ENCODE measurements at regions not wholly inside any gene's neighbourhood (a gene's known extent, or its start where the extent isn't known, plus 50 kb on each side); places are given as distances from the start of the nearest gene placed in this dataset.

DNA sequence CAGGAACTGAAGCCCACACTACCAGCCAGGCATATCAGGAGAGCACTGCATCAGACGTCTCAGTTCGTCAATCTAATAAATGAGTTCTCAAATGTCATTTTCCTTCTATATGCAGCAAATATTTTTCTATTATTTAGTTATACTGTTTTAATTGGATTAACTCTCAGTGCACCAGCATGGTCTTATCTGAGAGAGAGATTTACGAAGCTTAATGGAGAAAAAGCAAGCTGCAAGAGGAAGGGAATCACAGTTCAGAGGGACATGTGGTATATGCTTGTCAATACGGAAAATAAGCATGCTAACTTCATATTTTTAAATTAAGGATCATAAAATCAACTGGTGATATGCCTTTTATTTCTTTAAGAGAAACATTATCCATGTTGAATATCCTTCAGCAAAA, 213.1 kb upstream of the NECTIN3 start:
- Histone ChIP-seq H4K8ac (ENCODE audit: low read length) (no peak overlapping the region), H3K9ac (ENCODE audit: low read length) (no peak overlapping the region), H4K91ac (ENCODE audit: low read length) (no peak overlapping the region), H3K18ac (ENCODE audit: low read depth in 1 of 2, low read length in 2 of 2) (no peak overlapping the region), H3K4me2 (ENCODE audit: low read length, poor library complexity, severe bottlenecking) (no peak overlapping the region), H2AK5ac (ENCODE audit: low read length, severe bottlenecking) (no peak overlapping the region), H3K14ac (ENCODE audit: low read length in 2 of 2) (no peak overlapping the region), H2AFZ (ENCODE audit: low read depth, low read length) (no peak overlapping the region), H3K27ac (ENCODE audit: low read length, poor library complexity, severe bottlenecking) (no peak overlapping the region), H3K4ac (ENCODE audit: low read depth in 1 of 2, low read length in 2 of 2) (no peak overlapping the region), H2BK12ac (ENCODE audit: low read length in 2 of 2) (no peak overlapping the region), H3K23ac (ENCODE audit: low read length in 2 of 2) (no peak overlapping the region), H3K9me3 (ENCODE audit: control insufficient read depth, low read length) (no peaks in the 10 kb centered on the region), H3K36me3 (ENCODE audit: control insufficient read depth in 1 of 2, insufficient read depth in 2 of 2, low read depth in 1 of 2, low read length in 2 of 2) (no peaks in the 10 kb centered on the region), H3K4me1 (ENCODE audit: control insufficient read depth, insufficient read depth, low read depth, low read length) (no peaks in the 10 kb centered on the region), H3K79me1 (replicated peaks; ENCODE audit: low read length, poor library complexity, severe bottlenecking) (no peaks in the 10 kb centered on the region), H3K27me3 (ENCODE audit: control insufficient read depth in 1 of 2, insufficient read depth in 1 of 2, low read length in 2 of 2) (no peaks in the 10 kb centered on the region), H2BK15ac (ENCODE audit: low read depth, poor library complexity, severe bottlenecking) (no peak overlapping the region), H2BK120ac (ENCODE audit: low read depth, low read length) (no peak overlapping the region), H3K4me3 (ENCODE audit: insufficient read depth in 1 of 2, low read depth in 1 of 2, low read length in 2 of 2) (no peak overlapping the region), H2BK5ac (ENCODE audit: low read depth, low read length, poor library complexity, severe bottlenecking) (no peak overlapping the region)
- WGBS = 100% methylated on average over 1 of the region's 4 CpGs
- DNase-seq = no peak

- no peak overlapping the region for H2BK5ac ChIP-seq (ENCODE audit: low read depth, low read length, poor library complexity, severe bottlenecking)
- peak overlapping the region; percentile 33 for H4K8ac ChIP-seq (ENCODE audit: low read length)
- H2AK5ac ChIP-seq (ENCODE audit: low read length, severe bottlenecking) = no peak overlapping the region
- H3K4me3 ChIP-seq (ENCODE audit: insufficient read depth in 1 of 2, low read depth in 1 of 2, low read length in 2 of 2) = no peak overlapping the region
- H3K27me3 ChIP-seq (ENCODE audit: control insufficient read depth in 1 of 2, insufficient read depth in 1 of 2, low read length in 2 of 2) = no peaks in the 10 kb centered on the region
- H3K4me1 ChIP-seq (ENCODE audit: control insufficient read depth, insufficient read depth, low read depth, low read length) = no peaks in the 10 kb centered on the region
- H2BK15ac ChIP-seq (ENCODE audit: low read depth, poor library complexity, severe bottlenecking) = no peak overlapping the region
- H4K91ac ChIP-seq (ENCODE audit: low read length) = no peak overlapping the region
- no peak overlapping the region for H2BK12ac ChIP-seq (ENCODE audit: low read length in 2 of 2)
- H3K4me2 ChIP-seq (ENCODE audit: low read length, poor library complexity, severe bottlenecking) = no peak overlapping the region
- DNase-seq = no peak
- H3K23ac ChIP-seq (ENCODE audit: low read length in 2 of 2) = no peak overlapping the region
- no peak overlapping the region for H3K27ac ChIP-seq (ENCODE audit: low read length, poor library complexity, severe bottlenecking)
- H3K36me3 ChIP-seq (ENCODE audit: control insufficient read depth in 1 of 2, insufficient read depth in 2 of 2, low read depth in 1 of 2, low read length in 2 of 2) = no peaks in the 10 kb centered on the region
- H3K14ac ChIP-seq (ENCODE audit: low read length in 2 of 2) = no peak overlapping the region
- H3K18ac ChIP-seq (ENCODE audit: low read depth in 1 of 2, low read length in 2 of 2) = no peak overlapping the region
- no peak overlapping the region for H3K4ac ChIP-seq (ENCODE audit: low read depth in 1 of 2, low read length in 2 of 2)
- no peak overlapping the region for H3K9ac ChIP-seq (ENCODE audit: low read length)
- no peaks in the 10 kb centered on the region for H3K9me3 ChIP-seq (ENCODE audit: control insufficient read depth, low read length)
- H2BK120ac ChIP-seq (ENCODE audit: low read depth, low read length) = no peak overlapping the region
- H2AFZ ChIP-seq (ENCODE audit: low read depth, low read length) = no peak overlapping the region
- 99% methylated on average over 5 of the region's 5 CpGs for WGBS
- H3K79me1 ChIP-seq (replicated peaks; ENCODE audit: low read length, poor library complexity, severe bottlenecking) = no peaks in the 10 kb centered on the region
Measured at GRCh38 chr3:110859336-110859735, 212.3 kb upstream of the NECTIN3 start.

GRCh38 chr3:110859993-110860392, 211.6 kb upstream of the NECTIN3 start:
- Histone ChIP-seq H3K4me2 (ENCODE audit: low read length, poor library complexity, severe bottlenecking) (no peak overlapping the region), H2AFZ (ENCODE audit: low read depth, low read length) (no peak overlapping the region), H3K4me3 (ENCODE audit: insufficient read depth in 1 of 2, low read depth in 1 of 2, low read length in 2 of 2) (no peak overlapping the region), H3K4me1 (ENCODE audit: control insufficient read depth, insufficient read depth, low read depth, low read length) (no peaks in the 10 kb centered on the region), H3K9me3 (ENCODE audit: control insufficient read depth, low read length) (no peaks in the 10 kb centered on the region), H2BK15ac (ENCODE audit: low read depth, poor library complexity, severe bottlenecking) (no peak overlapping the region), H3K36me3 (ENCODE audit: control insufficient read depth in 1 of 2, insufficient read depth in 2 of 2, low read depth in 1 of 2, low read length in 2 of 2) (no peaks in the 10 kb centered on the region), H3K79me1 (replicated peaks; ENCODE audit: low read length, poor library complexity, severe bottlenecking) (no peaks in the 10 kb centered on the region), H3K4ac (ENCODE audit: low read depth in 1 of 2, low read length in 2 of 2) (no peak overlapping the region), H3K27me3 (ENCODE audit: control insufficient read depth in 1 of 2, insufficient read depth in 1 of 2, low read length in 2 of 2) (no peaks in the 10 kb centered on the region), H2BK5ac (ENCODE audit: low read depth, low read length, poor library complexity, severe bottlenecking) (no peak overlapping the region), H3K9ac (ENCODE audit: low read length) (no peak overlapping the region), H4K91ac (ENCODE audit: low read length) (no peak overlapping the region), H2AK5ac (ENCODE audit: low read length, severe bottlenecking) (no peak overlapping the region), H3K14ac (ENCODE audit: low read length in 2 of 2) (no peak overlapping the region), H3K18ac (ENCODE audit: low read depth in 1 of 2, low read length in 2 of 2) (no peak overlapping the region), H4K8ac (ENCODE audit: low read length) (no peak overlapping the region), H3K27ac (ENCODE audit: low read length, poor library complexity, severe bottlenecking) (no peak overlapping the region), H2BK12ac (ENCODE audit: low read length in 2 of 2) (no peak overlapping the region), H3K23ac (ENCODE audit: low read length in 2 of 2) (no peak overlapping the region), H2BK120ac (ENCODE audit: low read depth, low read length) (no peak overlapping the region)
- DNase-seq = no peak
- 100% methylated on average over 1 of the region's 4 CpGs for WGBS

- no peaks in the 10 kb centered on the region for H3K4me1 ChIP-seq (ENCODE audit: control insufficient read depth, insufficient read depth, low read depth, low read length)
- H3K36me3 ChIP-seq (ENCODE audit: control insufficient read depth in 1 of 2, insufficient read depth in 2 of 2, low read depth in 1 of 2, low read length in 2 of 2) = no peaks in the 10 kb centered on the region
- no peak overlapping the region for H3K18ac ChIP-seq (ENCODE audit: low read depth in 1 of 2, low read length in 2 of 2)
- no peak overlapping the region for H4K8ac ChIP-seq (ENCODE audit: low read length)
- H2BK5ac ChIP-seq (ENCODE audit: low read depth, low read length, poor library complexity, severe bottlenecking) = no peak overlapping the region
- H3K4me2 ChIP-seq (ENCODE audit: low read length, poor library complexity, severe bottlenecking) = no peak overlapping the region
- no peaks in the 10 kb centered on the region for H3K27me3 ChIP-seq (ENCODE audit: control insufficient read depth in 1 of 2, insufficient read depth in 1 of 2, low read length in 2 of 2)
- no peaks in the 10 kb centered on the region for H3K79me1 ChIP-seq (replicated peaks; ENCODE audit: low read length, poor library complexity, severe bottlenecking)
- no peak overlapping the region for H2BK120ac ChIP-seq (ENCODE audit: low read depth, low read length)
- no peak overlapping the region for H2BK15ac ChIP-seq (ENCODE audit: low read depth, poor library complexity, severe bottlenecking)
- H2AFZ ChIP-seq (ENCODE audit: low read depth, low read length) = no peak overlapping the region
- H3K9ac ChIP-seq (ENCODE audit: low read length) = no peak overlapping the region
- H2AK5ac ChIP-seq (ENCODE audit: low read length, severe bottlenecking) = no peak overlapping the region
- no peaks in the 10 kb centered on the region for H3K9me3 ChIP-seq (ENCODE audit: control insufficient read depth, low read length)
- H4K91ac ChIP-seq (ENCODE audit: low read length) = no peak overlapping the region
- no peak overlapping the region for H3K27ac ChIP-seq (ENCODE audit: low read length, poor library complexity, severe bottlenecking)
- 100% methylated on average over 3 of the region's 4 CpGs for WGBS
- no peak overlapping the region for H3K4ac ChIP-seq (ENCODE audit: low read depth in 1 of 2, low read length in 2 of 2)
- DNase-seq = no peak
- no peak overlapping the region for H3K14ac ChIP-seq (ENCODE audit: low read length in 2 of 2)
- no peak overlapping the region for H3K4me3 ChIP-seq (ENCODE audit: insufficient read depth in 1 of 2, low read depth in 1 of 2, low read length in 2 of 2)
- H2BK12ac ChIP-seq (ENCODE audit: low read length in 2 of 2) = no peak overlapping the region
- no peak overlapping the region for H3K23ac ChIP-seq (ENCODE audit: low read length in 2 of 2)
Measured at GRCh38 chr3:110865934-110866333, 205.7 kb upstream of the NECTIN3 start.

Measured in mesenchymal stem cell (in vitro differentiated cells and primary cell).